Panc1 (cell line): ENCODE measurements at regions not wholly inside any gene's neighbourhood (a gene's known extent, or its start where the extent isn't known, plus 50 kb on each side); places are given as distances from the start of the nearest gene placed in this dataset.

Experiments
- ATAC-seq: fragments of 200-7000 bp; cut with Tn5 transposase; 2 replicates; pipeline ENCODE4 v1.9.1; 2020; ENCODE audit warnings: mild to moderate bottlenecking, moderate library complexity
- BruUV-seq: library from RNA; stranded (reverse); fragments of 400-500 nt; replicated peaks from 2 replicates; lab custom pipeline; 2021; lab: Mats Ljungman, UMichigan
- CTCF ChIA-PET: fragments of 300-600 bp; sonication (Branson Sonifier 250); formaldehyde crosslinking; loops from one replicate; lab custom pipeline; 2022; ENCODE audit warnings: antibody characterized with exemption; lab: Charles Lee
- POLR2A ChIA-PET: fragments of 300-600 bp; sonication (Branson Sonifier 250); formaldehyde crosslinking; loops from one replicate; lab custom pipeline; 2022; ENCODE audit warnings: antibody characterized with exemption; lab: Charles Lee
- DNase-seq: peaks from one replicate; pipeline ENCODE4 v3.0.0-alpha.2; 2010; ENCODE audit warnings: low read depth, low spot score
- H3K27ac ChIP-seq: 2 replicates; pipeline ENCODE4 v1.5.1; 2011; ENCODE audit warnings: mild to moderate bottlenecking, low read length, inconsistent platforms
- H3K27me3 ChIP-seq: fragments of 200-500 bp; sonication (Bioruptor generic); 2 replicates; pipeline ENCODE4 v1.6.0; 2014; ENCODE audit warnings: low read length, inconsistent platforms; ENCODE audit not compliant: control insufficient read depth, insufficient read depth
- H3K36me3 ChIP-seq: fragments of 200-500 bp; sonication (Bioruptor generic); 2 replicates; pipeline ENCODE4 v1.5.1; 2014; ENCODE audit warnings: inconsistent platforms, mild to moderate bottlenecking, low read length, moderate library complexity; ENCODE audit not compliant: control insufficient read depth, insufficient read depth
- H3K4me1 ChIP-seq: 2 replicates; pipeline ENCODE4 v1.5.1; 2011; ENCODE audit warnings: inconsistent platforms, mild to moderate bottlenecking, low read length, moderate library complexity; ENCODE audit not compliant: control insufficient read depth, insufficient read depth
- H3K4me3 ChIP-seq, 2 experiments: 2 replicates each; pipeline ENCODE4 v1.5.1; 2011 to 2012; ENCODE audit warnings: low read depth in 2 of 2, low read length in 2 of 2, mild to moderate bottlenecking in 2 of 2, inconsistent platforms in 1 of 2, moderate library complexity in 1 of 2
- H3K9me3 ChIP-seq: fragments of 200-500 bp; sonication (Bioruptor generic); 2 replicates; pipeline ENCODE4 v1.5.1; 2014; ENCODE audit warnings: low read depth, mild to moderate bottlenecking, inconsistent platforms, low read length, moderate library complexity; ENCODE audit not compliant: control insufficient read depth, insufficient read depth
- CTCF ChIP-seq: fragments of 450-650 bp; IDR thresholded peaks from 2 replicates; pipeline ENCODE4 v1.5.1; 2017; ENCODE audit warnings: mild to moderate bottlenecking
- POLR2AphosphoS5 ChIP-seq: IDR thresholded peaks from 2 replicates; pipeline ENCODE4 v1.6.1; 2012; ENCODE audit warnings: mild to moderate bottlenecking, low read depth, low read length, moderate library complexity
- REST ChIP-seq, 2 experiments: IDR thresholded peaks; 2 replicates each; pipeline ENCODE4 v1.6.1; 2011 to 2012; ENCODE audit warnings: low read depth in 2 of 2, control low read depth in 1 of 2, low read length in 1 of 2, mild to moderate bottlenecking in 1 of 2, moderate library complexity in 1 of 2; ENCODE audit not compliant: insufficient read depth in 1 of 2
- SIN3A ChIP-seq: IDR thresholded peaks from 2 replicates; pipeline ENCODE4 v1.6.1; 2012; ENCODE audit warnings: low read depth, mild to moderate bottlenecking, low read length, moderate library complexity, borderline replicate concordance; ENCODE audit not compliant: insufficient read depth
- TCF7L2 ChIP-seq: IDR thresholded peaks from 2 replicates; pipeline ENCODE4 v1.6.1; 2011; ENCODE audit warnings: mild to moderate bottlenecking, low read depth, low read length, inconsistent platforms
- in situ Hi-C: cut with HindIII; loops from 2 replicates; pipeline ENCODE4 v1.10.0; 2016; ENCODE audit warnings: low sequenced_read_pairs, low pct_unique_long_range_greater_than_20kb
- intact Hi-C: fragments of 100-400 bp; cut with micrococcal nuclease; formaldehyde crosslinking; loops from one replicate; pipeline ENCODE4 v1.10.0; 2022; ENCODE audit not compliant: unreplicated experiment

GRCh38 chr5:8299716-8300115, 430.8 kb downstream of the MTRR start:
- H3K27me3 ChIP-seq = no peaks in the 10 kb centered on the region
- no peaks in the 10 kb centered on the region for H3K9me3 ChIP-seq
- H3K4me3 ChIP-seq = no peak overlapping the region
- intact Hi-C loops = no loop called here
- H3K36me3 ChIP-seq = no peaks in the 10 kb centered on the region
- DNase-seq = no peak
- CTCF ChIA-PET = no interaction called here
- no peak for ATAC-seq
- in situ Hi-C loops = no loop called here
- POLR2A ChIA-PET = no interaction called here
- no TSS peak for BruUV-seq
- H3K27ac ChIP-seq = no peak overlapping the region
- TF ChIP-seq POLR2AphosphoS5 (no peak), TCF7L2 (no peak), SIN3A (no peak), REST (IDR thresholded peaks at IDR 0.05; ENCODE audit: insufficient read depth in 1 of 2, low read depth in 2 of 2, low read length in 1 of 2) (no peak), CTCF (no peak)
- no peaks in the 10 kb centered on the region for H3K4me1 ChIP-seq

- H3K4me3 ChIP-seq = no peak overlapping the region
- H3K9me3 ChIP-seq = no peaks in the 10 kb centered on the region
- no peaks in the 10 kb centered on the region for H3K36me3 ChIP-seq
- ATAC-seq (no peak), DNase-seq (no peak)
- intact Hi-C loops = no loop called here
- no peaks in the 10 kb centered on the region for H3K4me1 ChIP-seq
- no peak overlapping the region for H3K27ac ChIP-seq
- H3K27me3 ChIP-seq = no peaks in the 10 kb centered on the region
- ChIA-PET CTCF (no interaction called here), POLR2A (no interaction called here)
- TF ChIP-seq CTCF (no peak), REST (IDR thresholded peaks at IDR 0.05; ENCODE audit: insufficient read depth in 1 of 2, low read depth in 2 of 2, low read length in 1 of 2) (no peak), TCF7L2 (no peak), POLR2AphosphoS5 (no peak), SIN3A (no peak)
- in situ Hi-C loops = no loop called here
- BruUV-seq = no TSS peak
These were observed 435.4 kb downstream of the MTRR start for GRCh38 chr5:8304341-8304740.
